ENCODE measurements at regions not wholly inside any gene's neighbourhood (a gene's known extent, or its start where the extent isn't known, plus 50 kb on each side); places are given as distances from the start of the nearest gene placed in this dataset.

DNA sequence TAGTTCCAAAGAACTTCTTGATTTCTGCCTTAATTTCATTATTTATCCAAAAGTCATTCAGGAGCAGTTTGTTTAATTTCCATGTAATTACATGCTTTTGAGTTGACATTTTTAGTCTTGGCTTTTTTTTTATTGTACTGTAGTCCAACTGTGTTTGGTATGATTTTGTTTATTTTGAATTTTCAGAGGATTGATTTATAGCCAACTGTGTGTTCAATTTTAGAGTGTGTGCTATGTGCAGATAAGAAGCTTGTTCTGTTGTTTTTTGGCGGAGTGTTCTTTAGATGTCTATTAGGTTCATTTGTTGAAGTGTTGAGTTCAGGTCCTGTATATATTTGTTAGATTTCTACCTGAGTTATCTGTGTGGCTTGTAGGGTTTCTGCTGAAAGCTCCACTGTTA lies 533.6 kb downstream of the TRAM1L1 start:
- TF ChIP-seq, protein P1, sequence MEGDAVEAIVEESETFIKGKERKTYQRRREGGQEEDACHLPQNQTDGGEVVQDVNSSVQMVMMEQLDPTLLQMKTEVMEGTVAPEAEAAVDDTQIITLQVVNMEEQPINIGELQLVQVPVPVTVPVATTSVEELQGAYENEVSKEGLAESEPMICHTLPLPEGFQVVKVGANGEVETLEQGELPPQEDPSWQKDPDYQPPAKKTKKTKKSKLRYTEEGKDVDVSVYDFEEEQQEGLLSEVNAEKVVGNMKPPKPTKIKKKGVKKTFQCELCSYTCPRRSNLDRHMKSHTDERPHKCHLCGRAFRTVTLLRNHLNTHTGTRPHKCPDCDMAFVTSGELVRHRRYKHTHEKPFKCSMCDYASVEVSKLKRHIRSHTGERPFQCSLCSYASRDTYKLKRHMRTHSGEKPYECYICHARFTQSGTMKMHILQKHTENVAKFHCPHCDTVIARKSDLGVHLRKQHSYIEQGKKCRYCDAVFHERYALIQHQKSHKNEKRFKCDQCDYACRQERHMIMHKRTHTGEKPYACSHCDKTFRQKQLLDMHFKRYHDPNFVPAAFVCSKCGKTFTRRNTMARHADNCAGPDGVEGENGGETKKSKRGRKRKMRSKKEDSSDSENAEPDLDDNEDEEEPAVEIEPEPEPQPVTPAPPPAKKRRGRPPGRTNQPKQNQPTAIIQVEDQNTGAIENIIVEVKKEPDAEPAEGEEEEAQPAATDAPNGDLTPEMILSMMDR (conservative IDR thresholded peaks at IDR 0.05; ENCODE audit: low read depth in 2 of 2) = no peak
- no peak for TF ChIP-seq EZH2 (IDR thresholded peaks at IDR 0.05; ENCODE audit: low read depth, unreplicated experiment)
- no peak for TF ChIP-seq EZH2phosphoT487 (IDR thresholded peaks at IDR 0.05; ENCODE audit: unreplicated experiment)
- TF ChIP-seq CREB1 (CRISPR knock-in tag; IDR thresholded peaks at IDR 0.05; ENCODE audit: low read depth) = no peak
- TF ChIP-seq, protein P2, sequence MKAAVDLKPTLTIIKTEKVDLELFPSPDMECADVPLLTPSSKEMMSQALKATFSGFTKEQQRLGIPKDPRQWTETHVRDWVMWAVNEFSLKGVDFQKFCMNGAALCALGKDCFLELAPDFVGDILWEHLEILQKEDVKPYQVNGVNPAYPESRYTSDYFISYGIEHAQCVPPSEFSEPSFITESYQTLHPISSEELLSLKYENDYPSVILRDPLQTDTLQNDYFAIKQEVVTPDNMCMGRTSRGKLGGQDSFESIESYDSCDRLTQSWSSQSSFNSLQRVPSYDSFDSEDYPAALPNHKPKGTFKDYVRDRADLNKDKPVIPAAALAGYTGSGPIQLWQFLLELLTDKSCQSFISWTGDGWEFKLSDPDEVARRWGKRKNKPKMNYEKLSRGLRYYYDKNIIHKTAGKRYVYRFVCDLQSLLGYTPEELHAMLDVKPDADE (IDR thresholded peaks at IDR 0.05) = no peak
- TF ChIP-seq, protein P3, sequence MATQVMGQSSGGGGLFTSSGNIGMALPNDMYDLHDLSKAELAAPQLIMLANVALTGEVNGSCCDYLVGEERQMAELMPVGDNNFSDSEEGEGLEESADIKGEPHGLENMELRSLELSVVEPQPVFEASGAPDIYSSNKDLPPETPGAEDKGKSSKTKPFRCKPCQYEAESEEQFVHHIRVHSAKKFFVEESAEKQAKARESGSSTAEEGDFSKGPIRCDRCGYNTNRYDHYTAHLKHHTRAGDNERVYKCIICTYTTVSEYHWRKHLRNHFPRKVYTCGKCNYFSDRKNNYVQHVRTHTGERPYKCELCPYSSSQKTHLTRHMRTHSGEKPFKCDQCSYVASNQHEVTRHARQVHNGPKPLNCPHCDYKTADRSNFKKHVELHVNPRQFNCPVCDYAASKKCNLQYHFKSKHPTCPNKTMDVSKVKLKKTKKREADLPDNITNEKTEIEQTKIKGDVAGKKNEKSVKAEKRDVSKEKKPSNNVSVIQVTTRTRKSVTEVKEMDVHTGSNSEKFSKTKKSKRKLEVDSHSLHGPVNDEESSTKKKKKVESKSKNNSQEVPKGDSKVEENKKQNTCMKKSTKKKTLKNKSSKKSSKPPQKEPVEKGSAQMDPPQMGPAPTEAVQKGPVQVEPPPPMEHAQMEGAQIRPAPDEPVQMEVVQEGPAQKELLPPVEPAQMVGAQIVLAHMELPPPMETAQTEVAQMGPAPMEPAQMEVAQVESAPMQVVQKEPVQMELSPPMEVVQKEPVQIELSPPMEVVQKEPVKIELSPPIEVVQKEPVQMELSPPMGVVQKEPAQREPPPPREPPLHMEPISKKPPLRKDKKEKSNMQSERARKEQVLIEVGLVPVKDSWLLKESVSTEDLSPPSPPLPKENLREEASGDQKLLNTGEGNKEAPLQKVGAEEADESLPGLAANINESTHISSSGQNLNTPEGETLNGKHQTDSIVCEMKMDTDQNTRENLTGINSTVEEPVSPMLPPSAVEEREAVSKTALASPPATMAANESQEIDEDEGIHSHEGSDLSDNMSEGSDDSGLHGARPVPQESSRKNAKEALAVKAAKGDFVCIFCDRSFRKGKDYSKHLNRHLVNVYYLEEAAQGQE (IDR thresholded peaks at IDR 0.05; ENCODE audit: unreplicated experiment) = no peak
- no peak for TF ChIP-seq ZNF114 (CRISPR knock-in tag; IDR thresholded peaks at IDR 0.05)
- no peak for TF ChIP-seq POLR2AphosphoS5 (IDR thresholded peaks at IDR 0.05; ENCODE audit: low read depth)

Measured in GM23338 (cell line).